Psoas muscle (tissue), 7 donors: ENCODE measurements at regions not wholly inside any gene's neighbourhood (a gene's known extent, or its start where the extent isn't known, plus 50 kb on each side); places are given as distances from the start of the nearest gene placed in this dataset.

Experiments
- ATAC-seq, 4 donors: fragments of 200-7000 bp; cut with Tn5 transposase; one replicate each; pipeline ENCODE4 v1.9.1; 2020; ENCODE audit warnings: moderate library complexity in 3 of 4, mild to moderate bottlenecking in 2 of 4
- DNase-seq, 2 donors: peaks; one replicate each; pipeline ENCODE4 v3.0.0-alpha.2; 2020
- H3K27ac ChIP-seq: fragments of 200-600 bp; one replicate; pipeline ENCODE4 v1.8.0; 2022
- H3K27me3 ChIP-seq, 3 donors: fragments of 200-600 bp in 1 of 3; one replicate each; pipeline versions ENCODE4 v1.6.1 to v1.8.0; 2013 to 2022; ENCODE audit warnings: low read length in 2 of 3, mild to moderate bottlenecking in 2 of 3, moderate library complexity in 1 of 3; ENCODE audit not compliant: insufficient read depth in 3 of 3
- H3K36me3 ChIP-seq, 2 donors: fragments of 200-600 bp in 1 of 2; one replicate each; pipeline versions ENCODE4 v1.6.1 to v1.8.0; 2013 to 2022; ENCODE audit warnings: low read depth in 1 of 2, mild to moderate bottlenecking in 1 of 2, moderate library complexity in 1 of 2; ENCODE audit not compliant: insufficient read depth in 1 of 2
- H3K4me1 ChIP-seq: fragments of 200-600 bp; one replicate; pipeline ENCODE4 v1.8.0; 2022
- H3K4me3 ChIP-seq: fragments of 200-600 bp; one replicate; pipeline ENCODE4 v1.8.0; 2022; ENCODE audit warnings: mild to moderate bottlenecking
- H3K9me3 ChIP-seq: fragments of 200-600 bp; one replicate; pipeline ENCODE4 v1.8.0; 2022
- CTCF ChIP-seq: fragments of 200-600 bp; IDR thresholded peaks from one replicate; pipeline ENCODE4 v1.8.0; 2022; ENCODE audit warnings: antibody characterized with exemption
- WGBS, 3 donors: extraction: QIAGEN DNeasy Blood & Tissue Kit; methylation state at CpG; one replicate each; pipeline versions ENCODE4 v1.1.6 to v1.1.7; 2013; 5-methylcytosine and 5-hydroxymethylcytosine counted together
- intact Hi-C, 2 donors: fragments of 100-400 bp; cut with DNase I; formaldehyde crosslinking; loops; one replicate each; pipeline versions ENCODE4 v1.11.0 to v1.14.2; 2022
- donor health status: healthy with polysubstance abuse.
- donor health status: DM: no; HTN: no; CAD: no; lungs with moderate emphysema.
- donor health status: Bipolar disorder and iron deficiency.
- donor health status: healthy.
- donor health status: DM: yes; HTN: yes; CAD: no.
- donor health status: DM: no; HTN: no; CAD: no.
- donor health status: DM: yes; HTN: yes; CAD: no.

- Histone ChIP-seq H3K9me3 (no peaks in the 10 kb centered on the region), H3K4me1 (peaks cover 17% of the 10 kb centered on the region), H3K4me3 (no peak overlapping the region), H3K27me3 (no peaks in the 10 kb centered on the region), H3K36me3 (no peaks in the 10 kb centered on the region), H3K27ac (peak overlapping the region; percentile 49)
- ATAC-seq = peak in 1 of 4 donors; percentile 22
- TF ChIP-seq CTCF = no peak
- no peak for DNase-seq
- WGBS, 3 donors = 49 to 64% (median 58%) methylated on average over 3 of the region's 3 CpGs
- intact Hi-C loops = no loop called here
Measured at GRCh38 chr6:21845018-21845417, 251.5 kb downstream of the SOX4 start.

GRCh38 chr6:21845439-21846140, 252.0 kb downstream of the SOX4 start:
- Histone ChIP-seq H3K9me3 (no peaks in the 10 kb centered on the region), H3K36me3 (no peaks in the 10 kb centered on the region), H3K27me3 (no peaks in the 10 kb centered on the region), H3K4me1 (peaks cover 17% of the 10 kb centered on the region), H3K4me3 (no peak overlapping the region), H3K27ac (peak overlapping the region; percentile 49)
- 68 to 74% (median 72%) methylated on average over 6 of the region's 6 CpGs for WGBS, 3 donors
- intact Hi-C loops = no loop called here
- no peak for ATAC-seq
- TF ChIP-seq CTCF = no peak
- DNase-seq = no peak

- ATAC-seq (peak in 1 of 4 donors; percentile 24), DNase-seq (no peak)
- no peak overlapping the region for H3K27ac ChIP-seq
- 40 to 44% (median 42%) methylated on average over 12 of the region's 12 CpGs for WGBS, 3 donors
- intact Hi-C loops = no loop called here
- no peaks in the 10 kb centered on the region for H3K36me3 ChIP-seq
- H3K4me1 ChIP-seq = peaks cover 17% of the 10 kb centered on the region
- H3K4me3 ChIP-seq = no peak overlapping the region
- no peaks in the 10 kb centered on the region for H3K9me3 ChIP-seq
- no peak for TF ChIP-seq CTCF
- H3K27me3 ChIP-seq = no peaks in the 10 kb centered on the region
Measured at GRCh38 chr6:21846541-21847451, 253.2 kb downstream of the SOX4 start.

- Histone ChIP-seq H3K4me1 (peaks cover 17% of the 10 kb centered on the region), H3K4me3 (no peak overlapping the region)
- intact Hi-C loops = no loop called here
Measured at GRCh38 chr6:21847711-21848480, 254.3 kb downstream of the SOX4 start.

More at GRCh38 chr6:21847711-21848480, 254.3 kb downstream of the SOX4 start:
- H3K27me3 ChIP-seq = no peaks in the 10 kb centered on the region
- H3K9me3 ChIP-seq = no peaks in the 10 kb centered on the region
- DNase-seq (no peak), ATAC-seq (no peak)
- no peaks in the 10 kb centered on the region for H3K36me3 ChIP-seq
- no peak for TF ChIP-seq CTCF
- H3K27ac ChIP-seq = no peak overlapping the region
- WGBS, 3 donors = 76 to 79% (median 77%) methylated on average over 5 of the region's 5 CpGs
